AG04449 (cell line): ENCODE measurements at regions not wholly inside any gene's neighbourhood (a gene's known extent, or its start where the extent isn't known, plus 50 kb on each side); places are given as distances from the start of the nearest gene placed in this dataset.
"Not testable (repeated sequence)": the region's sequence is repeated elsewhere in the genome, so short reads cannot be mapped to it uniquely, and the experiment has no call there.

Experiments used
- CTCF ChIA-PET: fragments of 350-600 bp; formaldehyde crosslinking; extraction: SDS; loops from one replicate; lab custom pipeline; 2021; ENCODE audit warnings: antibody characterized with exemption; lab: Yijun Ruan, JAX
- POLR2A ChIA-PET: fragments of 400-600, 350-600 bp; formaldehyde crosslinking; extraction: SDS; loops from one replicate; lab custom pipeline; 2020; ENCODE audit warnings: antibody characterized with exemption, inconsistent platforms; lab: Yijun Ruan, JAX
- DNase-seq: peaks from one replicate; pipeline ENCODE4 v3.0.0-alpha.2; 2010; ENCODE audit warnings: low read depth, low spot score
- H3K4me3 ChIP-seq: 2 replicates; pipeline ENCODE4 v1.5.1; 2011; ENCODE audit warnings: low read depth, mild to moderate bottlenecking, control low read depth, low read length
- CTCF ChIP-seq: IDR thresholded peaks from one replicate; pipeline ENCODE4 v1.5.1; 2011; ENCODE audit warnings: mild to moderate bottlenecking, moderate library complexity, low read length, control low read depth, inconsistent platforms; ENCODE audit not compliant: insufficient read depth; ENCODE audit errors: missing control alignments

DNA sequence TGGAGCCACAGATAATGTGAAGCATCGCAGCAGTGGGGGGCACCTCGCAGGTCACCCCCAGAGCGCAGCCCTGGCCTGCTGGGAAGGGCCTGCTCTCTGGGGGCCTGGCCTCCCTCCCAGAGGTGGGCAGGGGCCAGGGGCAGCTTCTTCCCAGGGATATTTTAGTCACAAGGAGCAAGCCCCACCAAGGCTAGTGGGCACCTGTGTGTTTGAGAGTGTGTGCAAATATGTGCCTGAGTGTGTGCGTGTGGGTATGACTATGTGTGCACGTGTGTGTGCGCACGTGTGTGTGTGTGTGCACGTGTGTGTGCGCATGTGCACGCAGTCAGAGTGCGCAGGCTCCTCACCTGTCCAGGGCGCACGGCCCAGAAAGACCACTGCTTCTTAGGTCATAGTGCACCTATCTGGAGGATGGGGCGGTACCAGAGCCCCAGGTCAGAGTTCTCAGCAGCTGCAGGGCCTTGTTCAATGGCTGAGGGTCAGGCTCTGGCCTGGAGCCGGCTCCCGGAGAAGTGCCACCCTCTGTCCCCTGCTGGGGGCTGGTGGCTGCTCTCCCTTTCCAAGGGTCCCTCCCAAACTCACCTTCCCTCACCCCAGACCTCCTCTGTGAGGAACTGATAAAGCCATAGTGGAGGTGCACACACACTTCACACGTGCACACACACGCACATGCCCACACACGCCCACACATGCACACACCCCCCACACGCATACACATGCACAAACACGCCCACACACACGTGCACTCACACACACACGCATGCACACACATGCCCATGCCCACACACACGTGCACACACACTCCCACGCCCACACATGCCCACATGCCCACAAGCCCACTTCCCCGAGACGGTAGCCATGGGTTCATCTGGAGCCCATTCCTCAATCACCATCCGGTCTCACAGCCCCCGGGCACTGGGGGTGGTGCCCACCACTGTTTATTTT, 128.5 kb downstream of the KIF26A start:
- no peak for DNase-seq
- CTCF ChIA-PET: no interaction called here
- TF ChIP-seq CTCF: no peak
- H3K4me3 ChIP-seq: no peak overlapping the region
- POLR2A ChIA-PET: no interaction called here

DNA sequence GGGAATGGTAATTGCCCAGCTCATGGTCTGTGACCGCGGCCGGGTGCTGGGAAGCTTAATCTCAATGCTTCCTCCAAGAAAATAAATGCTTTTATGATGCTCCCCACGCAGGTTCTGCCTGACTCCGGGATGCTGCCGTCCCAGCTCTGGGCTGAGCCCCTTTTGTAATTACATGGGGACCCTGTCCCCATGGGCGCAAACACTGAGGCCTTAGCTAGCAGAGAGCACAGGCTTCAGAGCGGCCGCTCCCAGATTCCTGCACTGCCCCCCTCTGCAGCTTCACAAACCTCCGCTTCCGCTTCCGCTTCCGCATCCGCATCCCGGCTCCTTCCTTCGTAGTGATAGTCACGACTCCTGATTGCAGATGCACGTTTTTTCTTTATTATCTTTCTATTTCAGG, 129.5 kb downstream of the KIF26A start:
- ChIA-PET CTCF (no interaction called here), POLR2A (no interaction called here)
- no peak for TF ChIP-seq CTCF
- no peak for DNase-seq
- no peak overlapping the region for H3K4me3 ChIP-seq

DNA sequence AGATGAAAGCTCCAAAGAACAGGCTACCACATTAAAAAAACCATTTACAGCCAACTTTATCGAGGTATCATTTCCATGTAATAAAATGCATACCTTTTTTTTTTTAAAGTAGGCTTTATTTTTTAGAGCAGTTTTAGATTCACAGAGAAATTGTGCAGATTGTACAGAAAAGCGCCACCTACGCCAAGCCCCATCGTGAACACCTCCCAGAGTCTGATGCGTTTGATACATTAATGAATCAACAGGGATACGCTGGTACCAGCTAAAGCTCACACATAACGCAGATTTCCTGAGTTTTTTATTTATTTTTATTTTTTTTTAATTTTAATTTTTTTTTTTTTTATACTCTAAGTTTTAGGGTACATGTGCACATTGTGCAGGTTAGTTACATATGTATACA, 129.9 kb downstream of the KIF26A start:
- TF ChIP-seq CTCF: no peak
- ChIA-PET CTCF (no interaction called here), POLR2A (no interaction called here)
- H3K4me3 ChIP-seq: no peak overlapping the region
- DNase-seq: no peak

GRCh38 chr14:104268725-104269436, 130.5 kb downstream of the KIF26A start:
- no peak for DNase-seq
- no peak for TF ChIP-seq CTCF
- ChIA-PET POLR2A (no interaction called here), CTCF (no interaction called here)
- H3K4me3 ChIP-seq: no peak overlapping the region

DNA sequence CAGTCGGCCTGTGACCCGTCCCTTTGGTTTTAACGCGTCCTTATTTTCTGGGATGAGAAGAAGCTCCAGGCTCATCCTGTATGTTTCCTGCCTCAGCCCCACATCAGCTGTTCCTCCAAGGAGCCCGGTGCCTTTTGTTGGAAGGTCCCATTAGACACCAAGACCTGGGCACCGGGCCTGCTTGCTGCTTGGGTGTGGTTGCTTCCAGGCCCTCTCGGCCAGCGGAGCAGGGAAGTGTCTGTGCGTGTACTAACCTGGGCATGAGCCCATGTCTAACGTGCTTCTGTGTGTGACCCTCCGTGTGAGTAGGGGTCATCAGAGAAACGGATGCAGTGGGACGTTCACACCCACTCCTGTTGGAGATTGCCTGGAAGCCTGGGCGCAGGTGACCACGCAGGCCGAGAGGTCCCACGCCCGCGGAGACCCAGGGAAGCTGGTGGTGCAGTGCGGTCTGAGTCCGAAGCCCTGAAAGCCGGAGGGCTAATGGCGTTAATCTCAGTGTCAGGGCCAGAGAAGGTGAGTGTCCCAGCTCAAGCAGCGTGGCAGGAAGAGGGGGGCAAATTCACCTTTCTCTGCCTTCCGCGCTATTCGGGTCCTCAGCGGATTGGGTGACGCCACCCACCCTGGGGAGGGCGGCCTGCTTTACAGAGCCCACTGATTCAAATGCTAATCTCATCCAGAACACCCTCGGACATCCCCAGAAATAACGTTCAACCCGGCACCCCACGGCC, 131.3 kb downstream of the KIF26A start:
- POLR2A ChIA-PET, H3K4me3 ChIP-seq, DNase-seq, CTCF ChIA-PET: not testable (repeated sequence)

DNA sequence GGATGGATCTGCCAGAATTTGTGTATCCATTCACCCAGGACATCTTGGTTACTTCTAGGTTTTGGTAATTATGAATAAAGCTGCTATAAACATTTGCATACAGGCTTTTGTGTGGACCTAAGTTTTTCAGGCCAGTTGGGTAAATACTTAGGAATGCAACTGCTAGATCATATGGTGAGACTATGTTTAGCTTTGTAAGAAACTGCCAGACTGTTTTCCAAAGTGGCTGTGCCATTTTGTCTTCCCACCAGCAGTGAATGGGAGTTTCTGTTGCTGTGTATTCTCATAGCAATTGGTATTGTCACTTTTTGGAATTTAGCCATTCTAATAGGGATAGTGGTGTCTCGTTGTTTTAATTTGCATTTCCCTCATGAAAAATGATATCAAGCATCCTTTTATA, 133.0 kb downstream of the KIF26A start:
- no peak for DNase-seq
- no peak for TF ChIP-seq CTCF
- no peak overlapping the region for H3K4me3 ChIP-seq
- CTCF ChIA-PET: no interaction called here
- POLR2A ChIA-PET: no interaction called here
